Upper lobe of right lung (tissue), 1 donor: ENCODE measurements at regions not wholly inside any gene's neighbourhood (a gene's known extent, or its start where the extent isn't known, plus 50 kb on each side); places are given as distances from the start of the nearest gene placed in this dataset.
A peak's percentile ranks its signal among the peaks of the same experiment; 100 is the strongest.

Experiments used
- ATAC-seq: fragments of 200-7000 bp; cut with Tn5 transposase; one replicate; pipeline ENCODE4 v1.9.1; 2020; ENCODE audit warnings: mild to moderate bottlenecking, moderate library complexity
- DNase-seq: peaks from one replicate; pipeline ENCODE4 v3.0.0-alpha.2; 2020
- H3K27ac ChIP-seq: fragments of 200-600 bp; one replicate; pipeline ENCODE4 v1.8.0; 2022
- H3K27me3 ChIP-seq: fragments of 200-600 bp; one replicate; pipeline ENCODE4 v1.8.0; 2022; ENCODE audit warnings: mild to moderate bottlenecking
- H3K36me3 ChIP-seq: fragments of 200-600 bp; one replicate; pipeline ENCODE4 v1.8.0; 2022
- H3K4me1 ChIP-seq: fragments of 200-600 bp; one replicate; pipeline ENCODE4 v1.8.0; 2022
- H3K4me3 ChIP-seq: fragments of 200-600 bp; one replicate; pipeline ENCODE4 v1.8.0; 2022; ENCODE audit warnings: mild to moderate bottlenecking
- H3K9me3 ChIP-seq: fragments of 200-600 bp; one replicate; pipeline ENCODE4 v1.8.0; 2022
- CTCF ChIP-seq: fragments of 200-600 bp; IDR thresholded peaks from one replicate; pipeline ENCODE4 v1.8.0; 2022; ENCODE audit warnings: antibody characterized with exemption
- intact Hi-C: fragments of 100-400 bp; cut with DNase I; formaldehyde crosslinking; loops from one replicate; pipeline ENCODE4 v1.11.0; 2022
- donor health status: DM: no; HTN: yes; CAD: no; lungs with severe emphysema.

- no peaks in the 10 kb centered on the region for H3K9me3 ChIP-seq
- no peaks in the 10 kb centered on the region for H3K36me3 ChIP-seq
- no peaks in the 10 kb centered on the region for H3K4me1 ChIP-seq
- ATAC-seq: no peak
- no peak for DNase-seq
- intact Hi-C loops: no loop called here
- H3K27ac ChIP-seq: no peak overlapping the region
- H3K4me3 ChIP-seq: no peak overlapping the region
- TF ChIP-seq CTCF: no peak
- no peaks in the 10 kb centered on the region for H3K27me3 ChIP-seq
Observed at GRCh38 chr4:80127870-80128419, 54.9 kb upstream of the ANTXR2 start.

GRCh38 chr4:80126435-80126834 is 53.4 kb upstream of the ANTXR2 start:
- Histone ChIP-seq H3K27me3 (no peaks in the 10 kb centered on the region), H3K36me3 (no peaks in the 10 kb centered on the region), H3K9me3 (no peaks in the 10 kb centered on the region), H3K4me1 (no peaks in the 10 kb centered on the region), H3K27ac (no peak overlapping the region), H3K4me3 (no peak overlapping the region)
- no peak for ATAC-seq
- TF ChIP-seq CTCF: no peak
- DNase-seq: no peak
- intact Hi-C loops: no loop called here

GRCh38 chr4:80125252-80126177 is 52.5 kb upstream of the ANTXR2 start:
- H3K27me3 ChIP-seq: no peaks in the 10 kb centered on the region
- no peaks in the 10 kb centered on the region for H3K36me3 ChIP-seq
- peak; percentile 37 for TF ChIP-seq CTCF
- no peak overlapping the region for H3K27ac ChIP-seq
- H3K9me3 ChIP-seq: no peaks in the 10 kb centered on the region
- no peak overlapping the region for H3K4me3 ChIP-seq
- ATAC-seq (peak; percentile 20), DNase-seq (no peak)
- intact Hi-C loops: no loop called here
- H3K4me1 ChIP-seq: no peaks in the 10 kb centered on the region

- intact Hi-C loops: no loop called here
- no peak for ATAC-seq
- no peaks in the 10 kb centered on the region for H3K9me3 ChIP-seq
- H3K27ac ChIP-seq: no peak overlapping the region
- H3K4me1 ChIP-seq: no peaks in the 10 kb centered on the region
- H3K4me3 ChIP-seq: no peak overlapping the region
- DNase-seq: no peak
- no peak for TF ChIP-seq CTCF
- H3K36me3 ChIP-seq: no peaks in the 10 kb centered on the region
- no peaks in the 10 kb centered on the region for H3K27me3 ChIP-seq
Observed at GRCh38 chr4:80124246-80125211, 51.5 kb upstream of the ANTXR2 start.
